Nephron progenitor cell (in vitro differentiated cells): ENCODE measurements at regions not wholly inside any gene's neighbourhood (a gene's known extent, or its start where the extent isn't known, plus 50 kb on each side); places are given as distances from the start of the nearest gene placed in this dataset.

Source experiments
- DNase-seq: peaks from one replicate; pipeline ENCODE4 v3.0.0; 2021
- H3K27ac Mint-ChIP-seq: 2 replicates; pipeline ENCODE4 v1.8.0; 2021; ENCODE audit warnings: mild to moderate bottlenecking, moderate library complexity, mixed read lengths
- H3K27me3 Mint-ChIP-seq: 2 replicates; pipeline ENCODE4 v1.8.0; 2021; ENCODE audit warnings: mild to moderate bottlenecking, low read depth, mixed read lengths; ENCODE audit not compliant: poor library complexity
- H3K36me3 Mint-ChIP-seq: 2 replicates; pipeline ENCODE4 v1.8.0; 2021; ENCODE audit warnings: low read depth, mixed read lengths
- H3K4me1 Mint-ChIP-seq: 2 replicates; pipeline ENCODE4 v1.8.0; 2021; ENCODE audit warnings: mixed read lengths
- H3K4me3 Mint-ChIP-seq: 2 replicates; pipeline ENCODE4 v1.8.0; 2021; ENCODE audit warnings: mild to moderate bottlenecking, moderate library complexity, mixed read lengths
- H3K9me3 Mint-ChIP-seq: 2 replicates; pipeline ENCODE4 v1.8.0; 2021; ENCODE audit warnings: mild to moderate bottlenecking, moderate library complexity, mixed read lengths
- TF ChIP-seq, protein P1 (sequence below): fragments of 200-600 bp; sonication (generic); IDR thresholded peaks from 2 replicates; pipeline ENCODE4 v1.5.0; 2021; ENCODE audit warnings: antibody characterized with exemption

GRCh38 chr9:18366184-18366583 lies 107.8 kb upstream of the ADAMTSL1 start:
- no peak for DNase-seq

DNA sequence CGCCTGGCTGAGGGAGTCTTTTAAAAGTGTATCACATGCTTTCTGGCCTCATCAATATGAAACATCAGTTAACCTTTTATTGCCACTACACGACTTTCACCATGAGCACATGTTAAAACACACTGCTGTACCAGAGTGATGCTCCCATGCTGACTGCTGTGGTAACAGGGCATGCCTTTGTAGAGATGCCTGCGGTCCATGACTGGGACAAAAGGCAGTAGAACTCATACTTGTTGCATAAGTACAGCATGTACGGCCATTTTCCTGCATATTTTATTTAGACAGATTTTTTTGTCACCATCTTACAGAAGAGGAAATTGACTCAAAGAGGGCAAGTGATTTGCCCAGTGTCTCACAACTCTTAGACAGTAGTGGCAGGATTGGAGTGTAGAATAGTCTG lies 105.7 kb upstream of the ADAMTSL1 start:
- Mint-ChIP-seq H3K36me3 (no peaks in the 10 kb centered on the region), H3K9me3 (no peaks in the 10 kb centered on the region), H3K4me3 (no peak overlapping the region), H3K27ac (no peak overlapping the region), H3K27me3 (peaks cover 7% of the 10 kb centered on the region), H3K4me1 (peaks cover 19% of the 10 kb centered on the region)
- TF ChIP-seq, protein P1, sequence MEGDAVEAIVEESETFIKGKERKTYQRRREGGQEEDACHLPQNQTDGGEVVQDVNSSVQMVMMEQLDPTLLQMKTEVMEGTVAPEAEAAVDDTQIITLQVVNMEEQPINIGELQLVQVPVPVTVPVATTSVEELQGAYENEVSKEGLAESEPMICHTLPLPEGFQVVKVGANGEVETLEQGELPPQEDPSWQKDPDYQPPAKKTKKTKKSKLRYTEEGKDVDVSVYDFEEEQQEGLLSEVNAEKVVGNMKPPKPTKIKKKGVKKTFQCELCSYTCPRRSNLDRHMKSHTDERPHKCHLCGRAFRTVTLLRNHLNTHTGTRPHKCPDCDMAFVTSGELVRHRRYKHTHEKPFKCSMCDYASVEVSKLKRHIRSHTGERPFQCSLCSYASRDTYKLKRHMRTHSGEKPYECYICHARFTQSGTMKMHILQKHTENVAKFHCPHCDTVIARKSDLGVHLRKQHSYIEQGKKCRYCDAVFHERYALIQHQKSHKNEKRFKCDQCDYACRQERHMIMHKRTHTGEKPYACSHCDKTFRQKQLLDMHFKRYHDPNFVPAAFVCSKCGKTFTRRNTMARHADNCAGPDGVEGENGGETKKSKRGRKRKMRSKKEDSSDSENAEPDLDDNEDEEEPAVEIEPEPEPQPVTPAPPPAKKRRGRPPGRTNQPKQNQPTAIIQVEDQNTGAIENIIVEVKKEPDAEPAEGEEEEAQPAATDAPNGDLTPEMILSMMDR, result no peak
- no peak for DNase-seq

More at GRCh38 chr9:18366184-18366583, 107.8 kb upstream of the ADAMTSL1 start:
- H3K9me3 Mint-ChIP-seq, result no peaks in the 10 kb centered on the region
- no peak overlapping the region for H3K27ac Mint-ChIP-seq
- no peaks in the 10 kb centered on the region for H3K36me3 Mint-ChIP-seq
- TF ChIP-seq, protein P1, result no peak
- peaks cover 10% of the 10 kb centered on the region for H3K27me3 Mint-ChIP-seq
- no peak overlapping the region for H3K4me3 Mint-ChIP-seq
- peaks cover 13% of the 10 kb centered on the region for H3K4me1 Mint-ChIP-seq

DNA sequence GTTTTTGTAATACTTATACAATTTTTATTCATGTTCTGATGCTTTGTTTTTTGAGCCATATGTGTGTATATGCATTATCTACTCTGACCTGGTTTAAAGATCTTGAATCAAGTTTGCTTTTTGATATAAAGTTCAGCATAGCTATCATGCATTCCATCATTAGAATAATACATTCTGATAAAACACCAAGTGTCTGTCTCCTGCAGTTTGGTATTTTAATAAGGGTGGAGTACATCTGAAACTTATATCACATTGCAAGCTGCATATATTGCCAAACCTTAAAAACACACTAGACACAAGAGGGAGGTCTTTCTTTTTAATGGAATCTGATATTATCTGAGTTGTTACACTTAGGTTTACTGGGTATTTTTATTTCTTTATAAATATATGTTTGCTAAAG lies 102.8 kb upstream of the ADAMTSL1 start:
- Mint-ChIP-seq H3K9me3 (no peaks in the 10 kb centered on the region), H3K4me3 (no peak overlapping the region), H3K27me3 (peaks cover 5% of the 10 kb centered on the region), H3K4me1 (peaks cover 5% of the 10 kb centered on the region), H3K27ac (no peak overlapping the region), H3K36me3 (no peaks in the 10 kb centered on the region)
- DNase-seq, result no peak
- TF ChIP-seq, protein P1, result no peak

- Mint-ChIP-seq H3K36me3 (no peaks in the 10 kb centered on the region), H3K4me1 (peaks cover 5% of the 10 kb centered on the region), H3K9me3 (no peaks in the 10 kb centered on the region), H3K27ac (no peak overlapping the region), H3K4me3 (no peak overlapping the region), H3K27me3 (peaks cover 5% of the 10 kb centered on the region)
- DNase-seq, result no peak
- TF ChIP-seq, protein P1, result no peak
Measured at GRCh38 chr9:18371621-18372020, 102.3 kb upstream of the ADAMTSL1 start.

DNA sequence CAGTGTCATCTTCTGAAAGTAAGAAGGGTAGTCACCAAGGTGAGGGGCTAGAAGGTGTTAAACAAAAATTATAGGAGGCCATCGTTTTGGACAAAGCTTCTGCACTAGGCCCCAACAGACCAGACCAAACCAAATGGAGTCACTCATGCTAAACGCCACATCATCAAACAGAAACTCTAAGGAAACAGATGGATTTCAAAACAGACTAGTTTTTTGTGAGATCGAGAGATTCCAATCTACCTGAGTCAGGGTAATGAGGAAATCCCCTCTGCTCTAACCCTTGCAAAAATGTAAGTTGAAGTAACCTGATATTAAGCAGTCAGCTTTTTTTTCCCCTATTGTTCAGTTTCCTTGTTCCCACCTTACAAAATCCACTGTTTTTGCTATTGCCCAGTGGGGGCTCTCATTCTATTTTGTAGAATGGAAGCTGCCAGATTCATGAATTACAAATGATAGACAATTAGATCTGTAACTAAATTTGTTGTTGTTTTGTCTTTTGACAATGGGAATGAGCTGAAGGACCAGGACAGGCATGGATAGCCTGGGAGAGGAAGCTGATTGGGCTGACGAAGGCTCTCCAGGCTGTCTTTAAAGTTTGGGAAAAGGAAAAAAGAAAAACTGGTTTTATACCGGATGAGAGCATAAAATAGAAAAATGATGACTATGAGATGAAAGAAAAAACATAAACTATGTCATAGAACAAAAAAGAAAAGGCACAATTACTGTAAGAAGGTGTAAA lies 94.7 kb upstream of the ADAMTSL1 start:
- DNase-seq, result no peak
- H3K4me3 Mint-ChIP-seq, result no peak overlapping the region
- peaks cover 25% of the 10 kb centered on the region for H3K4me1 Mint-ChIP-seq
- no peak overlapping the region for H3K27ac Mint-ChIP-seq
- peaks cover 2% of the 10 kb centered on the region for H3K27me3 Mint-ChIP-seq
- H3K36me3 Mint-ChIP-seq, result no peaks in the 10 kb centered on the region
- peaks cover 3% of the 10 kb centered on the region for H3K9me3 Mint-ChIP-seq
- TF ChIP-seq, protein P1, result no peak

DNA sequence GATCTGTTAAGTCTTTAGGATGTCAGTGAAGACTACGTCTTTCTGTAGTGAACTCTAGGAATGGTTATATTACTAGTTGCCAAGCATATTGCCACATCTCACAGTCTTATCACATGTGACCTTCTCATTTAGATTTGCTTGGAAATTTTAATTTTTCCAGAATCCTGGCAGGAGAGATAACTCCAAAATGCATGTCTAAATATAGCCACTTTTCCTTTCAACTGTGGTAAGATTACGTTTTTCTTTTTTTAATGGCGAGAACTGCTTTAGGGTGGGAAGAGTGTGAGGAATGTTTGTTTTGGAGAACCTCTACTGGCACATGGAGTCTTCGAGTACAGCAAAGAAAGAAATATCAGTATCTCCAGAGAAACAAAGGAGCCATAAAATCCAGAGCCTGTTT lies 91.7 kb upstream of the ADAMTSL1 start:
- Mint-ChIP-seq H3K36me3 (no peaks in the 10 kb centered on the region), H3K4me3 (no peak overlapping the region), H3K9me3 (peaks cover 3% of the 10 kb centered on the region), H3K27ac (no peak overlapping the region), H3K4me1 (peaks cover 50% of the 10 kb centered on the region), H3K27me3 (peaks cover 2% of the 10 kb centered on the region)
- DNase-seq, result no peak
- TF ChIP-seq, protein P1, result no peak
